Astrocyte of the cerebellum (primary cell): ENCODE measurements at regions not wholly inside any gene's neighbourhood (a gene's known extent, or its start where the extent isn't known, plus 50 kb on each side); places are given as distances from the start of the nearest gene placed in this dataset.
"Not testable (repeated sequence)": the region's sequence is repeated elsewhere in the genome, so short reads cannot be mapped to it uniquely, and the experiment has no call there.

Experiments used
- DNase-seq: peaks from one replicate; pipeline ENCODE4 v3.0.0-alpha.2; 2011; ENCODE audit warnings: low read depth
- H3K4me3 ChIP-seq: 2 replicates; pipeline ENCODE4 v1.5.1; 2011; ENCODE audit warnings: mild to moderate bottlenecking, low read depth, low read length, moderate library complexity
- CTCF ChIP-seq: IDR thresholded peaks from 2 replicates; pipeline ENCODE4 v1.5.1; 2012; ENCODE audit warnings: low read length, low read depth, moderate library complexity, mild to moderate bottlenecking; ENCODE audit errors: missing control alignments
- in situ Hi-C: cut with HindIII; loops from 2 replicates; pipeline ENCODE4 v1.10.0; 2017; ENCODE audit warnings: low sequenced_read_pairs

DNA sequence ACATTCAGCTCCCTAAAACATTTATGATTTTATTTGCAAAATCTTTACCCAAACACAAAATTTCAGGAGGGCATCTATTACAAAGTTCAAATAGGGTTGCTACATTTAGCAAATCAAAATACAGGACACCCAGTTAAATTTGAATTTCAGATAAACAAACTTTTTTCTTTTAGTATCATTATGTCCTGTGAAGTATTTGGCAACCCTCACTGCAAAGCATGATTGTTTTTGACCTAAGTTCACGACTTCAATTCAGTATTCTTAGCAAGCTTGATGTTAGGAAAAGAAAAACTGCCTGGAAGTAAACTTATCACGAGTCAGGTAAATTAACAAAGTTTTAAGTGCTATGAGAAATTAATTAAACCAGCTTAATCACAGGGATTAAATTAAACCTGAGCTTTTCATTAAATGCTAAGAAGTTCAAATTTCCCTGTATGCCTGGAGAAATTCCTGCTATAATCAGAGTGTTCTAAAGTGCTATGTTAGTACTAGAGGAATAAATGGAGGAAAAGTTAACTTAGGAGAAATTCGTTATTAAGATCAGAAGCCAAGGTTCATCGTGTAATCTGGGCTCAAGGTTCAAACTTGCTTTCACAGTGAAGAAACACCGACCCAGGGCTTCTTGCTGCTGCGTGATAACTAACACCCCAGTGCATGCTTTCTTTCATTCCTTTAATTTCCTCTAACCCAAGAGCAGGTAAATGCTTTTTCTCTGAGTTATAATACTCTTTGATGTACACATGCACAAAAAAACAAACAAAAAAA lies 298.1 kb downstream of the FOXO1 start:
- no peak for DNase-seq
- TF ChIP-seq CTCF, result no peak
- in situ Hi-C loops, result no loop called here
- no peak overlapping the region for H3K4me3 ChIP-seq

DNA sequence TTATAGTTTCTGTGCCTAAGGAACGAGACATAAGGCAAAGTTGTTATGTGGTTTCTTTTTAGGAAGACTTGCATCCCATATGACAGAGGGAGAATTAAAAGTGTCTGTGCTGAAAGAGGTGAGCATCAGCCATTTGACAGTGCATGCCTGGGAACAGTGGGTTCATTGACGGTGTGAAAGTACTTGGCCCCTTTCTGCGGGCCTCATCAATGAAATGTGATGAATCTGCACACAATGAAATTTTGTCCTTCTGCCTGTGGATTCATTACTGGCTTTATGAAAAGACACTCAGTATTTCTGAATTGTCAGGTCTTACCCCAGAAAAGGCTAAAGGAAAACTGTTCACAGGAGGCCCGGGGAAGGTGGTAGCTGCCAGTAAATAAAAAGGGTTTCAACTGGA lies 295.8 kb downstream of the FOXO1 start:
- in situ Hi-C loops, result no loop called here
- no peak for DNase-seq

GRCh38 chr13:40371531-40372125 lies 294.8 kb downstream of the FOXO1 start:
- in situ Hi-C loops, result no loop called here
- no peak for DNase-seq
- no peak for TF ChIP-seq CTCF
- no peak overlapping the region for H3K4me3 ChIP-seq

More for the DNA sequence above, 295.8 kb downstream of the FOXO1 start:
- TF ChIP-seq CTCF, result no peak
- no peak overlapping the region for H3K4me3 ChIP-seq

GRCh38 chr13:40373608-40374007 lies 292.8 kb downstream of the FOXO1 start:
- in situ Hi-C loops, DNase-seq, H3K4me3 ChIP-seq: not testable (repeated sequence)

DNA sequence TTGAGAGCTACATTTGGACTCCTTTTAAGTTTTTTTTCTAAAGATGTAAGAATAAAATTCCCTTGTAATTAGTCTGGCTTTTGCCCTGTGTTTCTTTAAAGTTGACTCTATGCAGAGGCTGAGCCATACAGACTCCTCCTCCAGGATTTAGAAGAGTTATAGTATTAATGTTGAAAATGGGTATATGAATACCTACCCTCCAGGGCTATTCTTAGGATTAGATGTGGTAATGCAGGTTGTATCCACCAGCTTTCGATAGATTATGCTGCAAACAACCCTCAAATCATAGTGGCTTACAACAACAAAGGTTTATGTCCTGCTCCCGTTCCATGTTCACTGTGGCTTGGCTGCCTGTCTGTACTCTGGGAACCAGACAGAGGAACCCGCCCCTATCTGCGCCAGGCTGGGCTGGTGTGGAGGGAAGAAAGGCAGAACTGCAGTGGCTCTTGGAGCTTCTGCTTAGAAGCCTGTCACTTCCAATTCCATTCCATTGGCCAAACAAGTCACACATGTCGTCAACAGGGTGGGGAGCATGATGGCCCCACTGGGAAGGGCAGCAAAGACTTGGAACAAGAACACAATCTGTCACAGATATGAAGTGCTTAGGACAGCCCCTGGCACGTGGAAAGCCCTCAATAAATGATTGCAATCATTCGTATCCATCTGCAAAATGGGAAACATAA lies 290.8 kb downstream of the FOXO1 start:
- in situ Hi-C loops, result no loop called here
- no peak for DNase-seq
- H3K4me3 ChIP-seq, result no peak overlapping the region
- no peak for TF ChIP-seq CTCF

- no peak for TF ChIP-seq CTCF
- no peak for DNase-seq
- in situ Hi-C loops, result no loop called here
- no peak overlapping the region for H3K4me3 ChIP-seq
Measured at GRCh38 chr13:40376296-40376849, 290.1 kb downstream of the FOXO1 start.
